NB4 (cell line): ENCODE measurements at regions not wholly inside any gene's neighbourhood (a gene's known extent, or its start where the extent isn't known, plus 50 kb on each side); places are given as distances from the start of the nearest gene placed in this dataset.

Experiments used
- DNase-seq: peaks from one replicate; pipeline ENCODE4 v3.0.0; 2010; ENCODE audit warnings: low read depth
- H3K4me3 ChIP-seq: one replicate; pipeline ENCODE4 v1.5.1; 2011; ENCODE audit warnings: mild to moderate bottlenecking, low read depth, low read length, moderate library complexity
- CTCF ChIP-seq: IDR thresholded peaks from one replicate; pipeline ENCODE4 v1.5.1; 2012; ENCODE audit warnings: low read depth, low read length
- MYC ChIP-seq: IDR thresholded peaks from 2 replicates; pipeline ENCODE4 v1.6.1; 2011; ENCODE audit warnings: low read depth, low read length
- POLR2A ChIP-seq: IDR thresholded peaks from 2 replicates; pipeline ENCODE4 v1.6.1; 2011; ENCODE audit warnings: mild to moderate bottlenecking; ENCODE audit not compliant: insufficient read length; ENCODE audit errors: extremely low read depth
- TF ChIP-seq, protein P1 (sequence below): IDR thresholded peaks from 2 replicates; pipeline ENCODE4 v1.6.1; 2011; ENCODE audit warnings: low read depth, low read length

- H3K4me3 ChIP-seq, result no peak overlapping the region
- TF ChIP-seq POLR2A, result no peak
- TF ChIP-seq, protein P1, sequence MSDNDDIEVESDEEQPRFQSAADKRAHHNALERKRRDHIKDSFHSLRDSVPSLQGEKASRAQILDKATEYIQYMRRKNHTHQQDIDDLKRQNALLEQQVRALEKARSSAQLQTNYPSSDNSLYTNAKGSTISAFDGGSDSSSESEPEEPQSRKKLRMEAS, result no peak
- no peak for DNase-seq
Measured at GRCh38 chr5:2391566-2391965, 359.9 kb downstream of the IRX2 start.

GRCh38 chr5:2391021-2391420 is 360.5 kb downstream of the IRX2 start:
- no peak overlapping the region for H3K4me3 ChIP-seq
- no peak for DNase-seq
- no peak for TF ChIP-seq POLR2A
- TF ChIP-seq, protein P1, result no peak
- no peak for TF ChIP-seq MYC
- TF ChIP-seq CTCF, result no peak

DNA sequence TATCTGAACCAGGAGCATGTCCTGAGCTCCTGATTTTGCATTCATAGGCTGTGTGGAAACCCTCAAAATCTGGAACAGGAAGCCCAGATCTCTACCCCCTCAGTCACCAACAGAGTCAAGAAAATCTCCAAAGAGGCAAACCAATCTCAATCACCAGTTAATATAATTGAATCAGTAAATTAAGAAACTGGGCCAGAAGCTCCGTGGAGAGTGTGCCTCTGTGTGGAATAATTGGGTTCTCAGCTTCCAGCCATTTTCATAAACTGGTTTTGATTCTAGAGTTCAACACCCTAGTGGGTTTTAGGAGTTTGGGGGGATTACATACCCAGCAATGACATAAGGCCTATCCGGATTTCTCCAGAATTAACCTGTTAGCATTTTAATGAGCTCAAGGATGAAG is 362.9 kb downstream of the IRX2 start:
- no peak for TF ChIP-seq POLR2A
- no peak for TF ChIP-seq CTCF
- no peak for TF ChIP-seq MYC
- TF ChIP-seq, protein P1, result no peak
- no peak for DNase-seq
- no peak overlapping the region for H3K4me3 ChIP-seq

GRCh38 chr5:2387634-2388325 is 363.7 kb downstream of the IRX2 start:
- TF ChIP-seq POLR2A (no peak), CTCF (no peak), MYC (no peak)
- TF ChIP-seq, protein P1, result no peak
- no peak overlapping the region for H3K4me3 ChIP-seq
- DNase-seq, result no peak

GRCh38 chr5:2387250-2387633 is 364.2 kb downstream of the IRX2 start:
- no peak for TF ChIP-seq MYC
- TF ChIP-seq POLR2A, result no peak
- TF ChIP-seq CTCF, result no peak
- TF ChIP-seq, protein P1, result no peak
- no peak overlapping the region for H3K4me3 ChIP-seq
- DNase-seq, result no peak

GRCh38 chr5:2385818-2386217 is 365.7 kb downstream of the IRX2 start:
- no peak overlapping the region for H3K4me3 ChIP-seq
- no peak for DNase-seq
- no peak for TF ChIP-seq MYC
- no peak for TF ChIP-seq POLR2A
- no peak for TF ChIP-seq CTCF
- TF ChIP-seq, protein P1, result no peak
